Breast epithelium (tissue), 3 donors: ENCODE measurements at regions not wholly inside any gene's neighbourhood (a gene's known extent, or its start where the extent isn't known, plus 50 kb on each side); places are given as distances from the start of the nearest gene placed in this dataset.

Experiments
- POLR2A ChIP-seq: fragments of 450-650 bp; IDR thresholded peaks from one replicate; pipeline ENCODE4 v1.6.1; 2016; ENCODE audit warnings: antibody characterized with exemption, mild to moderate bottlenecking, moderate library complexity
- TF ChIP-seq, protein P1 (sequence below), 3 donors: fragments of 450-650 bp; IDR thresholded peaks; one replicate each; pipeline ENCODE4 v1.5.1; 2016 to 2017; ENCODE audit warnings: antibody characterized with exemption in 3 of 3, mild to moderate bottlenecking in 3 of 3, moderate library complexity in 3 of 3

DNA sequence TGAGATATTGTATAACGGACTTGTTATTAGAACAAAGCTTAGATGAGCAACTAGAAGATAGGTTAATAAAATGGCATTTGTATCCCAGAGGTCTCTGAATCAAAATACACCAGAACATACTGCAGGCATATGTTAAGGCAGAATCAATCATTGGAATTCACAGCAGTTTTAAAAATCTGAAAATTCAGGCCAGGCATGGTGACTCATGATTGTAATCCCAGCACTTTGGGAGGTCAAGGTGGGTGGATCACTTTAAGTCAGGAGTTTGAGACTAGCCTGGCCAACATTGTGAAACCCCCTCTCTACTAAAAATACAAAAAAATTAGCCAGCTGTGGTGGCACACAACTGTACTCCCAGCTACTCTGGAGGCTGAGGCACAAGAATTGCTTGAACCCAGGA, 405.2 kb downstream of the ZEB2 start:
- TF ChIP-seq, protein P1, sequence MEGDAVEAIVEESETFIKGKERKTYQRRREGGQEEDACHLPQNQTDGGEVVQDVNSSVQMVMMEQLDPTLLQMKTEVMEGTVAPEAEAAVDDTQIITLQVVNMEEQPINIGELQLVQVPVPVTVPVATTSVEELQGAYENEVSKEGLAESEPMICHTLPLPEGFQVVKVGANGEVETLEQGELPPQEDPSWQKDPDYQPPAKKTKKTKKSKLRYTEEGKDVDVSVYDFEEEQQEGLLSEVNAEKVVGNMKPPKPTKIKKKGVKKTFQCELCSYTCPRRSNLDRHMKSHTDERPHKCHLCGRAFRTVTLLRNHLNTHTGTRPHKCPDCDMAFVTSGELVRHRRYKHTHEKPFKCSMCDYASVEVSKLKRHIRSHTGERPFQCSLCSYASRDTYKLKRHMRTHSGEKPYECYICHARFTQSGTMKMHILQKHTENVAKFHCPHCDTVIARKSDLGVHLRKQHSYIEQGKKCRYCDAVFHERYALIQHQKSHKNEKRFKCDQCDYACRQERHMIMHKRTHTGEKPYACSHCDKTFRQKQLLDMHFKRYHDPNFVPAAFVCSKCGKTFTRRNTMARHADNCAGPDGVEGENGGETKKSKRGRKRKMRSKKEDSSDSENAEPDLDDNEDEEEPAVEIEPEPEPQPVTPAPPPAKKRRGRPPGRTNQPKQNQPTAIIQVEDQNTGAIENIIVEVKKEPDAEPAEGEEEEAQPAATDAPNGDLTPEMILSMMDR (IDR thresholded peaks at IDR 0.05) = no peak
- no peak for TF ChIP-seq POLR2A
